CD4-positive, alpha-beta memory T cell (primary cell): ENCODE measurements at regions not wholly inside any gene's neighbourhood (a gene's known extent, or its start where the extent isn't known, plus 50 kb on each side); places are given as distances from the start of the nearest gene placed in this dataset.

Experiments used
- CTCF ChIA-PET: fragments of 350-600 bp; sonication (Branson Sonifier 250); formaldehyde crosslinking; loops from one replicate; lab custom pipeline; 2021; ENCODE audit warnings: inconsistent platforms; ENCODE audit not compliant: partially characterized antibody; lab: Charles Lee
- POLR2A ChIA-PET: fragments of 350-600 bp; sonication (Branson Sonifier 250); formaldehyde crosslinking; loops from one replicate; lab custom pipeline; 2021; ENCODE audit not compliant: partially characterized antibody; lab: Charles Lee
- DNase-seq, 5 donors: peaks; one replicate each; pipeline versions ENCODE4 v3.0.0 to v3.0.0-alpha.2; 2020 to 2022; ENCODE audit warnings: mixed read lengths in 1 of 5
- H3K27ac ChIP-seq: one replicate; pipeline ENCODE4 v1.7.0; 2013; ENCODE audit warnings: low read depth, low read length
- H3K27me3 ChIP-seq: 2 replicates; pipeline ENCODE4 v1.7.0; 2013; ENCODE audit warnings: mild to moderate bottlenecking, low read length, moderate library complexity; ENCODE audit not compliant: insufficient read depth
- H3K36me3 ChIP-seq: 2 replicates; pipeline ENCODE4 v1.7.0; 2013; ENCODE audit warnings: mild to moderate bottlenecking, low read length, moderate library complexity; ENCODE audit not compliant: insufficient read depth
- H3K4me1 ChIP-seq: 2 replicates; pipeline ENCODE4 v1.7.0; 2013; ENCODE audit warnings: mild to moderate bottlenecking, low read length, moderate library complexity; ENCODE audit not compliant: insufficient read depth
- H3K4me3 ChIP-seq, 2 donors: one replicate each; pipeline ENCODE4 v1.7.0; 2013; ENCODE audit warnings: low read length in 2 of 2, mild to moderate bottlenecking in 1 of 2
- H3K9me3 ChIP-seq, 2 donors: one replicate each; pipeline ENCODE4 v1.7.0; 2013; ENCODE audit warnings: low read length in 2 of 2, control low read depth in 1 of 2; ENCODE audit not compliant: control insufficient read depth in 1 of 2
- H3K27ac Mint-ChIP-seq, 7 donors: one replicate each; pipeline ENCODE4 v1.8.0; 2020 to 2021; ENCODE audit warnings: mixed read lengths in 7 of 7, mild to moderate bottlenecking in 6 of 7, inconsistent platforms in 3 of 7, moderate library complexity in 3 of 7
- H3K27me3 Mint-ChIP-seq, 2 donors: one replicate each; pipeline ENCODE4 v1.8.0; 2020 to 2021; ENCODE audit warnings: mixed read lengths in 2 of 2
- H3K36me3 Mint-ChIP-seq, 2 donors: one replicate each; pipeline ENCODE4 v1.8.0; 2020 to 2021; ENCODE audit warnings: mixed read lengths in 2 of 2, inconsistent platforms in 1 of 2, mild to moderate bottlenecking in 1 of 2
- H3K4me1 Mint-ChIP-seq, 4 donors: one replicate each; pipeline ENCODE4 v1.8.0; 2020 to 2021; ENCODE audit warnings: mixed read lengths in 4 of 4, mild to moderate bottlenecking in 1 of 4
- H3K4me3 Mint-ChIP-seq, 8 donors: one replicate each; pipeline ENCODE4 v1.8.0; 2020 to 2021; ENCODE audit warnings: mixed read lengths in 8 of 8, mild to moderate bottlenecking in 7 of 8, moderate library complexity in 6 of 8, inconsistent platforms in 3 of 8
- H3K9me3 Mint-ChIP-seq, 8 donors: one replicate each; pipeline ENCODE4 v1.8.0; 2020 to 2021; ENCODE audit warnings: mixed read lengths in 8 of 8, mild to moderate bottlenecking in 5 of 8, inconsistent platforms in 3 of 8, moderate library complexity in 1 of 8
- intact Hi-C: fragments of 100-400 bp; cut with micrococcal nuclease; formaldehyde crosslinking; loops from one replicate; pipeline ENCODE4 v1.15.1; 2023

DNA sequence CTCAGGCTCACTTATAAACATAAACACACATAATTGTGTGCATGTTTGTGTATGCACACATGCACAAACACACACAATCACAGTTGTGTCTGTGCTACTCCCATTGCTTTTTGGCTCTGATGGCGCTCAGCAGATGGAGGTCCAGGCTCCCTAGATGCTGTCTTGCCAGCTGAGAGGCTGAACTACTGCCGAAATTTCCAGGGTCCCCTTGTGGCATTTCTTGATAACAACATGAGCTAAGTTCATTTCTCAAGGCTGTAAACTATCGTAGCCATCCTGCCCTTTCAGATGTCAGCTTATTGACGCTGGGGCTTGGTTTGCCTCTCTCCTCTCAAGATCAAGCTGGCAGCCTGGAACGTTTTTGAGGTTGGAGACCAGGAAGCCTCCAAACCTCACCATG, 80.1 kb upstream of the ADRA1D start:
- peaks cover 0 to 3% (median 0%) of the 10 kb centered on the region in 8 donors for H3K9me3 Mint-ChIP-seq
- POLR2A ChIA-PET, result no interaction called here
- Histone ChIP-seq H3K36me3 (no peaks in the 10 kb centered on the region), H3K4me3 (no peak overlapping the region), H3K4me1 (no peaks in the 10 kb centered on the region), H3K27ac (no peak overlapping the region), H3K27me3 (no peaks in the 10 kb centered on the region), H3K9me3 (no peaks in the 10 kb centered on the region)
- CTCF ChIA-PET, result no interaction called here
- no peaks in the 10 kb centered on the region for H3K36me3 Mint-ChIP-seq
- DNase-seq, result no peak
- no peaks in the 10 kb centered on the region for H3K4me1 Mint-ChIP-seq
- H3K27me3 Mint-ChIP-seq, result peaks cover 15 to 29% of the 10 kb centered on the region in 2 donors
- no peak overlapping the region for H3K4me3 Mint-ChIP-seq
- H3K27ac Mint-ChIP-seq, result no peak overlapping the region
- intact Hi-C loops, result no loop called here

DNA sequence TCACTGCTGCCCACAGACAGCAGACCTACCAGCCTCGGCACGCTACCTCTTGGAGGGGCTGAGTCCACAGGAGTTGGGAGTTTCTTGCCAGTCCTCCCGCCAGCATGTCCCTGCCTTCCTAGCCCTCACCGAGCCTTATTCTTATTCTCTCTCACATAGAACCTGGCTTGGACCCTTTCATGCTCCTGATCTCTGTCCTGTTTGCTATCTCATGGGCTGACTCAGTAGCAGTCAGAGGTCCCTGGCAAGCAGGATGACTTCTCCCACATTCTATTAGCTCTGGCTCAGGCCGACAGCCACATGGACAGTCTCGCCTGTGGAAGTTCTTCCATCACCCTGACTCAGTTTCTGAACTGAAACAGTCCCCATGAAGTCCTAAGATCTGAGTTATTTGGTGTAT, 79.5 kb upstream of the ADRA1D start:
- Mint-ChIP-seq H3K27me3 (peaks cover 16 to 27% of the 10 kb centered on the region in 2 donors), H3K4me3 (no peak overlapping the region), H3K36me3 (no peaks in the 10 kb centered on the region), H3K4me1 (no peaks in the 10 kb centered on the region), H3K9me3 (peaks cover 0 to 3% (median 0%) of the 10 kb centered on the region in 8 donors), H3K27ac (no peak overlapping the region)
- intact Hi-C loops, result no loop called here
- Histone ChIP-seq H3K4me1 (no peaks in the 10 kb centered on the region), H3K36me3 (no peaks in the 10 kb centered on the region), H3K9me3 (no peaks in the 10 kb centered on the region), H3K4me3 (no peak overlapping the region), H3K27me3 (no peaks in the 10 kb centered on the region), H3K27ac (no peak overlapping the region)
- POLR2A ChIA-PET, result no interaction called here
- CTCF ChIA-PET, result no interaction called here
- no peak for DNase-seq

DNA sequence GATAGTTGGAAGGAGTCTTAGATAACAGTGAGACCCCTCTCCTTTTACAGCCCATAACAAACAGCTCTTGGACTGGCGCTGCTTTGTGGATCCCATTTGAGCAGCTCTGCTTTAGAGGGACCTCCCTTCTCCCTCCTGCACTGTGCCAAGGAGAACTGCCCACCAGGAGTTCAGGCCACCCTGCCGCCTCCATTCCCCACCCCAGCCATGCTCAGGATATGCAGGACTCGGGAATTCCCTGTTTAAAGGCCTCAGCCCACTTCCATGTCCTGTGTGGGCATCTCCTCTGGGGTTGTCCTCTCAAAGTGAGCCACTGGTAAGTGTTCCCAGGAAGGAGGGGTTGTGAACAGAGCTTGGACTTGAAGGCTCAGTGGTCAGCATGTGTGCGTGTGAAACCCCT, 78.9 kb upstream of the ADRA1D start:
- Mint-ChIP-seq H3K9me3 (peaks cover 0 to 3% (median 0%) of the 10 kb centered on the region in 8 donors), H3K27me3 (peaks cover 16 to 27% of the 10 kb centered on the region in 2 donors), H3K36me3 (no peaks in the 10 kb centered on the region), H3K4me3 (no peak overlapping the region), H3K4me1 (no peaks in the 10 kb centered on the region), H3K27ac (no peak overlapping the region)
- POLR2A ChIA-PET, result no interaction called here
- no peak overlapping the region for H3K4me3 ChIP-seq
- H3K27ac ChIP-seq, result no peak overlapping the region
- CTCF ChIA-PET, result no interaction called here
- H3K4me1 ChIP-seq, result no peaks in the 10 kb centered on the region
- no peaks in the 10 kb centered on the region for H3K9me3 ChIP-seq
- DNase-seq, result no peak
- intact Hi-C loops, result no loop called here
- no peaks in the 10 kb centered on the region for H3K27me3 ChIP-seq
- no peaks in the 10 kb centered on the region for H3K36me3 ChIP-seq

DNA sequence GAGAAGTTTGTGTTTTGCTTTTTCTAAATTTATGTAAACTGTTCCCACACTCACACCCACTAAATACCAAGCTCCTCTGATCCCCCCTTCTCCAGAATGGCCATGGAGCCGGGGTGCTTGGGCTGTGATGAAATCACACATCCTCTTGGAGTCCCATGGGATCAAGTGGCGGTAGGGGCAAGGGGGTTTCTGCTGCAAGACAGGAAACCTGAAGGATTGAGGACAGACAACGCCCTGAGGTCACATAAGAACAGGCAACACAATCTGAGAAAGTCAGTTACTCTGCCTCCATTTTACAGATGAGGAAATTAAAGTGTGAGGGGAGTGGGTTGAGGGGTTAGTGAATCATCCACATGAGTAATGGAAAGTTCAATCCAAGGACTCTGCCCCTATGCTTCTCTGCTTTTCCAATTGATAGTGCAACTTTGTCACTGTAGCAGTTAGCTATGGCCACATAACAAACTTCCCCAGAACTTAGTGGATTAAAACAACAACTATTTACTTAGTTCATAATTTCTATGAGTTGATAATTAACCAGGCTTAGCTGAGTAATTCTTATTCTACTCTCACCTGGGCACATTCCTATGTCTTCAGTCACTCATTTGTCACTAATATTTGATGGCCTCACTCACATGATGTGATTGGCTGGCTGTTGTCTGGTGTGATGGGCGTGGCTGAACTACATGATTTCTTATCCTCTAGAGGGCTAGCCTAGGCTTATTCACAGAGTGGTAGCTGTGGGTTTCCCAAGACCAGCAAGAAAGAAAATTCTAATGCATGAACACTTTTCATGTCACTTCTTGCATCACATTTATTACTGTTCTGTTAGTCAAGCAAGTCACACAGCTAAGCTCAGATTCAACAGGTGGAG, 77.3 kb upstream of the ADRA1D start:
- H3K4me3 Mint-ChIP-seq, result no peak overlapping the region
- Histone ChIP-seq H3K27me3 (no peaks in the 10 kb centered on the region), H3K4me3 (no peak overlapping the region), H3K27ac (no peak overlapping the region), H3K36me3 (no peaks in the 10 kb centered on the region), H3K9me3 (no peaks in the 10 kb centered on the region), H3K4me1 (no peaks in the 10 kb centered on the region)
- H3K9me3 Mint-ChIP-seq, result peaks cover 0 to 3% (median 0%) of the 10 kb centered on the region in 8 donors
- CTCF ChIA-PET, result no interaction called here
- H3K27me3 Mint-ChIP-seq, result peaks cover 20 to 29% of the 10 kb centered on the region in 2 donors
- no peaks in the 10 kb centered on the region for H3K36me3 Mint-ChIP-seq
- no peak for DNase-seq
- intact Hi-C loops, result no loop called here
- no peak overlapping the region for H3K27ac Mint-ChIP-seq
- POLR2A ChIA-PET, result no interaction called here
- H3K4me1 Mint-ChIP-seq, result no peaks in the 10 kb centered on the region

DNA sequence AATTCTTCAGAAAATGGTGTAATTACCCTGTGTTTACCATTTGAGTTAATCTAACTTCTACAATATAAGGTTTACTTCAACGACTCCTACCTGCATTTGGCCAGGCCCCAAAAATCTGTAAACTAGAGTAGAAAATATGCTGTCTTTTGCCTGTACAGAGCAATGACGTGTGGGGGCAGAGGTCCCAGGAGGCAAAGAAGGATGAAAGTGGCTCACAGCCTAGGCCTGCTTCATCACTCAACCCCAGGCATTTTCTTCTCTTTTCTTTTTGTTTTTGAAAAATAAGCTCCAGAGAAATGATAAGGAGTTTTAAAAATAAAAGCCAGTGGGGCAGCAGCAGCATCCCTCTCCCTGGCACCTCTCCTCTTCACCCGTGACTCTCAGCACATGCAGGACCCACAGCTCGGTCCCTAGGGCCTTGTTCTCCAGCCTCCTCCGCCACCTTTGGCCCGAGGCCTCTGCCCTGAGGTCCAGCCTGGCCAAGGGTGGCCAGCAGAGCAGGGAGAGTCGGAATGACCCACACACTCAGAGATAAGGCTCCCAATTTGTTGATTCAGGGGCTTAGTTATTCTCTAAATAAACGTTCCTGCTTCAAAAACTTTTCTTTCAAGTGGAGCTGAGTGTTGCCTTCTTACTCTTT, 76.6 kb upstream of the ADRA1D start:
- CTCF ChIA-PET, result no interaction called here
- intact Hi-C loops, result no loop called here
- H3K36me3 Mint-ChIP-seq, result no peaks in the 10 kb centered on the region

DNA sequence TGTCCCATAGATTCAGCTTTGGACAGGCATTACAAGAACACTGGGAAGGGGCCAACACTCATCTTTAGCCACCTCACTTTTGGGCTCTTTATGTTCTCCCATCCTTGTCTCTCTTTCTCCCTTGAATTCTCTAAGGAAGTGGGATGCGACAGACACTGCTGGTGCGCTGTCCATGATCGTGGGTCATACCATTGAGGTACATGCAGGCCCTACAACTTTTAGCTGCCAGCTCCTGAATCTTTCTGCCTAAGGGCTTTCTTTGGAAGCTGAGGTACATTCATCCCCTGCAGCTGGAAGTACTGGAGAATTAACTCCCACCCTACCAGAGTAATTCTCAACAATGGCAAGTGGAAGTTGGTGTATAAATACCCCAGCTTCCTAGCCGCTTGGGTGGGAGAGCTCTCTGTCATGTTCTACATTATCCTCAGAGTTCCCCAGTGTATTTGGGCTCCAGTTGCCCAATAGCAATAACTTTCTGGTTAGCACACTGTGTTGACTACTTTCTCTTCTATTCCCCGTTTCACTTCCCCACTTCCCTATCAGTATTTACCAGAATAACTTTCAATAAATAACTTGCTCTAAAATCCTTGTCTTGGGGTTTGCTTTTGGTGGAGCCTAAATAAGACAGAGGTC, 75.6 kb upstream of the ADRA1D start:
- no peak overlapping the region for H3K4me3 ChIP-seq
- no peaks in the 10 kb centered on the region for H3K4me1 ChIP-seq
- DNase-seq, result no peak
- H3K9me3 ChIP-seq, result no peaks in the 10 kb centered on the region
- CTCF ChIA-PET, result no interaction called here
- Mint-ChIP-seq H3K4me3 (no peak overlapping the region), H3K4me1 (no peaks in the 10 kb centered on the region), H3K9me3 (peaks cover 0 to 3% (median 0%) of the 10 kb centered on the region in 8 donors), H3K27ac (no peak overlapping the region), H3K27me3 (peaks cover 19 to 33% of the 10 kb centered on the region in 2 donors), H3K36me3 (no peaks in the 10 kb centered on the region)
- H3K27me3 ChIP-seq, result no peaks in the 10 kb centered on the region
- H3K27ac ChIP-seq, result no peak overlapping the region
- no peaks in the 10 kb centered on the region for H3K36me3 ChIP-seq
- intact Hi-C loops, result no loop called here
- POLR2A ChIA-PET, result no interaction called here

More for the DNA sequence above, 76.6 kb upstream of the ADRA1D start:
- no peak overlapping the region for H3K27ac ChIP-seq
- Mint-ChIP-seq H3K27ac (no peak overlapping the region), H3K4me1 (no peaks in the 10 kb centered on the region), H3K27me3 (peaks cover 20 to 29% of the 10 kb centered on the region in 2 donors), H3K4me3 (no peak overlapping the region), H3K9me3 (peaks cover 0 to 3% (median 0%) of the 10 kb centered on the region in 8 donors)
- no peaks in the 10 kb centered on the region for H3K36me3 ChIP-seq
- H3K4me3 ChIP-seq, result no peak overlapping the region
- H3K4me1 ChIP-seq, result no peaks in the 10 kb centered on the region
- POLR2A ChIA-PET, result no interaction called here
- H3K9me3 ChIP-seq, result no peaks in the 10 kb centered on the region
- no peak for DNase-seq
- no peaks in the 10 kb centered on the region for H3K27me3 ChIP-seq

DNA sequence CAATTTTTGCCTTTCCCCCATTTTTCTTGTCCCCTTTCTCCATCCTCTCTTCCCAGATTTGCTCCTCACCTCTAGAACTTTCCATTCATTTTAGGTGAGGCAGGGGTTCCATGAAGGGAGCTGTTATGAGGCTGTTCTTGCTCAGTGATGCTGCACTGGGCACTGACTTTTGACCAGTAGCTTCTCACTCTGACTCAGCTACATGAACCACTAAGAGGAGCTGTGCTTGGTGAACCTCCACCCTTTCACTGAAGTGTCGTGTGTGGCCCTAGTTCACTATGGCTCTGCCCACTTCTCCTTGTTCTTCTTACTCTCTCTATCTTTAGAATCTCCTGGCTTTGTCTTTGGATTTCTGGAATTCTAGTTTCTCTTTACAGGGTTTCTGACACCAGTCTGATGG, 73.4 kb upstream of the ADRA1D start:
- Mint-ChIP-seq H3K27me3 (peaks cover 14 to 24% of the 10 kb centered on the region in 2 donors), H3K4me3 (no peak overlapping the region), H3K36me3 (no peaks in the 10 kb centered on the region), H3K27ac (no peak overlapping the region), H3K4me1 (no peaks in the 10 kb centered on the region), H3K9me3 (peaks cover 0 to 3% (median 0%) of the 10 kb centered on the region in 8 donors)
- H3K27ac ChIP-seq, result no peak overlapping the region
- no peaks in the 10 kb centered on the region for H3K36me3 ChIP-seq
- intact Hi-C loops, result no loop called here
- POLR2A ChIA-PET, result no interaction called here
- H3K9me3 ChIP-seq, result no peaks in the 10 kb centered on the region
- CTCF ChIA-PET, result no interaction called here
- no peak overlapping the region for H3K4me3 ChIP-seq
- H3K27me3 ChIP-seq, result no peaks in the 10 kb centered on the region
- DNase-seq, result no peak
- H3K4me1 ChIP-seq, result no peaks in the 10 kb centered on the region
